ENCODE measurements at regions not wholly inside any gene's neighbourhood (a gene's known extent, or its start where the extent isn't known, plus 50 kb on each side); places are given as distances from the start of the nearest gene placed in this dataset.

DNA sequence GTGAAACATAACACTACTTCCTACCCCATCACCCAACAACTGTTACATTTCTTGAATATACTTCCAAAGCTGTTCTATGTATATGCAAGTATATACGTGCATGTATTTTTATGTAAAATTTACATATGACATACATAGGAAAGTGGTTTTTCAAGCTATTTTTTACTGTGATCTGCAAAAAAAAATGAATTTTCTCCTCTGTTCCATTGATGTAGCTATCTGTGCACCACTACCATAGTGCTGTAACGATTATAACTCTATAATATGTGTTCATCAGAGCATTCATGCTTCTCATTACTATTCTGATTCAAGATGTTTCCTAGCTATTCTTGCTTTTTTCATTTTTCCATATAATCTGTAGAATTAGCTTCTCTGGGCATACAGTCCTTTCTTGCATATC, 164.0 kb downstream of the DEPDC1B start:
- TF ChIP-seq, protein P1, sequence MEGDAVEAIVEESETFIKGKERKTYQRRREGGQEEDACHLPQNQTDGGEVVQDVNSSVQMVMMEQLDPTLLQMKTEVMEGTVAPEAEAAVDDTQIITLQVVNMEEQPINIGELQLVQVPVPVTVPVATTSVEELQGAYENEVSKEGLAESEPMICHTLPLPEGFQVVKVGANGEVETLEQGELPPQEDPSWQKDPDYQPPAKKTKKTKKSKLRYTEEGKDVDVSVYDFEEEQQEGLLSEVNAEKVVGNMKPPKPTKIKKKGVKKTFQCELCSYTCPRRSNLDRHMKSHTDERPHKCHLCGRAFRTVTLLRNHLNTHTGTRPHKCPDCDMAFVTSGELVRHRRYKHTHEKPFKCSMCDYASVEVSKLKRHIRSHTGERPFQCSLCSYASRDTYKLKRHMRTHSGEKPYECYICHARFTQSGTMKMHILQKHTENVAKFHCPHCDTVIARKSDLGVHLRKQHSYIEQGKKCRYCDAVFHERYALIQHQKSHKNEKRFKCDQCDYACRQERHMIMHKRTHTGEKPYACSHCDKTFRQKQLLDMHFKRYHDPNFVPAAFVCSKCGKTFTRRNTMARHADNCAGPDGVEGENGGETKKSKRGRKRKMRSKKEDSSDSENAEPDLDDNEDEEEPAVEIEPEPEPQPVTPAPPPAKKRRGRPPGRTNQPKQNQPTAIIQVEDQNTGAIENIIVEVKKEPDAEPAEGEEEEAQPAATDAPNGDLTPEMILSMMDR (IDR thresholded peaks at IDR 0.05) = no peak
- no peak for TF ChIP-seq POLR2A (IDR thresholded peaks at IDR 0.05)
- no peak for TF ChIP-seq POLR2AphosphoS5 (IDR thresholded peaks at IDR 0.05)
- TF ChIP-seq EP300 (IDR thresholded peaks at IDR 0.05) = no peak
